HG02938 (cell line): ENCODE measurements at regions not wholly inside any gene's neighbourhood (a gene's known extent, or its start where the extent isn't known, plus 50 kb on each side); places are given as distances from the start of the nearest gene placed in this dataset.

ENCODE experiments used
- ATAC-seq: cut with Tn5 transposase; IDR thresholded peaks from one replicate; pipeline ENCODE4 v1.9.1; 2021; ENCODE audit warnings: mild to moderate bottlenecking, moderate library complexity; ENCODE audit not compliant: unreplicated experiment

DNA sequence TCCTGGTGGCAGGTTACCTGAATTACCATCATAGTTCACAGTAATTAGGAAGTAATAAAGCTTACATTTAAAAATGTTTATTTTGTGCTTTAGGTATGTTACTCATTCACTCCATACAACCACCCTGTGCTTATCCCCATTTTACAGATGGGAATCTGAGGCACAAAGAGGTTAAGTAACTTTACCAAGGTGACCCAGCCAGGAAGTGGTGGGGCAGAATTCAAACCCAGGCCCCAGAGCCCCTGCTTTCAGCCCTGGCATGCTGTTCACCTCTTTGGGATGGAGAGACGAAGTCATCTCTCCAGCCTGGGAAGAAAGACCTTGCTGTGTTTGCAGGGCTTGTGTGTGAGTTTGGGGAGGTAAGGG is 285.6 kb upstream of the TPM1 start:
- no peak for ATAC-seq

GRCh38 chr15:62757535-62757934 is 285.0 kb upstream of the TPM1 start:
- ATAC-seq, result no peak

- no peak for ATAC-seq
Observed at GRCh38 chr15:62758126-62758951, 284.2 kb upstream of the TPM1 start.

DNA sequence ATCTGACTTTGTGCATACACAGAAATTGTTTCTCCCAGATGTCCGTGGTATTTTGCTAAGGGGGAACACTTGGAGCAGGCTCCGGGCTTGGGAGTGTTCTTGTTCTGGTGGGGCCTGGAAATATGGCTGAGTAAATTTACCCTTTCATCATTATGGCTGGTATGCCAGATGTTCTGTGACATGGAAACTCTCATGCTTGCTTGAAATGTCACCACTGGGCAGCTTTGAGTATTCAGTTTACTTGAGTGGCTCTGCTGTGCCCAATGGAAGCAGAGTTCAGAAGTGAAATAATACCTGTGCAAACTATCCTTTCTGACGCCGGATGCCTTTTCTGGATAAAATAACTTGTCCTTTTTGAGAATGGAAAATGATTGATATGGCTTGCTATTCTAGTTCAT is 283.6 kb upstream of the TPM1 start:
- no peak for ATAC-seq

- no peak for ATAC-seq
Observed at GRCh38 chr15:62760538-62760937, 282.0 kb upstream of the TPM1 start.

GRCh38 chr15:62765916-62766315 is 276.6 kb upstream of the TPM1 start:
- no peak for ATAC-seq

DNA sequence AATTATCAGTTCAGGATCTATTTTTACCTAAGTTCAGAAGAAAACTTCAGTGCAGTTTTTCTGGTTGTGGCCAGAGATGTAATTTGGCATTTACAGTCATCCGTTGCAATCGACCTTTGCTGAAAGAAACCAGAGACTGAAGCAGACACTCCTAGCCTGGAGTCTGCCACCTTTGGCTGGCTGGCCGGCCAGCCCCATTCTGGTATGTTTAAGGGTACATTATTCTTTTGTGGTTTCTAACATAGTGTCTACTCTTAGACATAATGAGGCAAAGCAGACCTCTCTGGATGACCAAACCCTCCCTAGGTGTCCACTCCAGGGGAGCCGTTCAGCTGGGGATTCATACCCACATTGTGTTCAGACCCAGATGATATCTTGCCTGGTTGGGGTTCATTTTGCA is 275.9 kb upstream of the TPM1 start:
- ATAC-seq, result no peak

GRCh38 chr15:62769604-62770003 is 272.9 kb upstream of the TPM1 start:
- no peak for ATAC-seq

GRCh38 chr15:62770111-62770660 is 272.4 kb upstream of the TPM1 start:
- ATAC-seq, result no peak

GRCh38 chr15:62770752-62771151 is 271.8 kb upstream of the TPM1 start:
- ATAC-seq, result no peak

DNA sequence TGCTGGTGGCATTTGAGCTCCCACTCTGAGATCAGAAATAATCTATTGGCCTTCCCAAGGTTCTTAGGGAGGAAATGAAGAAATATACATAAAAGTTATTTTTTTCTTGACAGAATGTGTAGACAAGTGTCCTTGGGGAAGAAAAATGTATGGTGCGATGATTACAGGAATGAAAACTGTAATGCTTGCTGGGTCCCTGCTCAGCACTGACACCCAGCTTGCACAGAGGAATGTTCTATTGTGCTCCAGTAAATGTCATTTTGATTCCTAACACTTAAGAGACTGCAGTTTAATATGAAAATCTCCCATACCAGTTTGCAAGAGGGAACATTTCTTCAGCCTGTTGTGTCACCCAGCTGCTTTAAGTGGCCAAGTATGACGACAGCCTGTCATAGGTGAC is 271.3 kb upstream of the TPM1 start:
- no peak for ATAC-seq

- no peak for ATAC-seq
Observed at GRCh38 chr15:62773369-62774165, 269.0 kb upstream of the TPM1 start.

DNA sequence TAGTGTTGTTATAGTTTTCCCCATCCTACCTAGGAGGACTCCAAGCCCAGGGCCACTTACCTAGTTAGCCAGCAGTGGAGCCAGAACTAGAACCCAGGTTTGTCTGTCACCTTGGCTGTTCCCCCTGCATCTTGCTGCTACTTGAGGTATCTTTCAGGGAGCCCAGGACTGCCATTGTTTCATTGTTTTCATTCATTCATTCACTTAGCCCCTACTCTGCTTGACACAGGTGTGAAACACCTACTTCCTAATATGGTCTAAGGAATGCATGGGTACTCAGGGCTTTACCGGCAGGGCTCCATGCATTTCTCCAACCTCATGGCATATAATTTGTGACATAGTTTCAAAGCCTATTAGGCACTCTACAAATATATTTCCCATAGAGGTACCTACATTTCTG is 266.6 kb upstream of the TPM1 start:
- ATAC-seq, result no peak

GRCh38 chr15:62777671-62778070 is 264.9 kb upstream of the TPM1 start:
- no peak for ATAC-seq

DNA sequence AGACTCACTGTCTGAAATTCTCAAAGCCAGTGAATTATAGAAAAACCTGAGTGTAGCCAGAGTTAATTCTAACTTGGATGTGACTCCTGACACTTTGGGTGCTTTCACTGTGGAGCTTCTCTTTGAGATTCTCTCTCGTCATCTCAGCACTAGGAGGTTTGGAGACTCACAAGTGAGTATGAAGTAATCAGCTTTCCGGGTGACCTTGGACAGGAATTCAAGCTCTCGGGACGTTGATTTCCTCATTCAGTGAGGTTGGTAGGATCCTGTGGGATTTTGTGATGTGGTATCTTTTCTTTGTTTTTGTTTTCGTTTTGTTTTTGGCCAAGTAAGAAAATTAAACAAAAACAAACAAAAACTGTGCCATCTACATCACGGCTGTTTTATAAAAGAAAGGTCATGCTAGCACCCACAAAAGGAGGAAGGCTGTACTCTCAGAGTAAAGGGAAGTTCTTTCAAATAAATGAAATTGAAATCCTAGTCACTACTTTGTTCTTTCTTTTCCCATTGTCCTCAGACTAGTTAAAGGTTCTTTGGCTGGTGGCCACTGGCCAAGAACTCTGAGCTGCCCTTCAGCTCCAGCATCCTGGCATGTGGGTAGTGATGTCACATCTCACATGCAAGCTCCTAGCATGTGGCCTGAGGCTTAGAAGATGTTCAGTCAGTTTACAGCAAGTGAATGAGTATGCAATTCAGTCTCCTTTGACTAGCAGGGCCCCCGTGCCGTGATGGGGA is 263.3 kb upstream of the TPM1 start:
- no peak for ATAC-seq

GRCh38 chr15:62779899-62780298 is 262.6 kb upstream of the TPM1 start:
- ATAC-seq, result no peak

GRCh38 chr15:62781081-62781497 is 261.5 kb upstream of the TPM1 start:
- no peak for ATAC-seq

DNA sequence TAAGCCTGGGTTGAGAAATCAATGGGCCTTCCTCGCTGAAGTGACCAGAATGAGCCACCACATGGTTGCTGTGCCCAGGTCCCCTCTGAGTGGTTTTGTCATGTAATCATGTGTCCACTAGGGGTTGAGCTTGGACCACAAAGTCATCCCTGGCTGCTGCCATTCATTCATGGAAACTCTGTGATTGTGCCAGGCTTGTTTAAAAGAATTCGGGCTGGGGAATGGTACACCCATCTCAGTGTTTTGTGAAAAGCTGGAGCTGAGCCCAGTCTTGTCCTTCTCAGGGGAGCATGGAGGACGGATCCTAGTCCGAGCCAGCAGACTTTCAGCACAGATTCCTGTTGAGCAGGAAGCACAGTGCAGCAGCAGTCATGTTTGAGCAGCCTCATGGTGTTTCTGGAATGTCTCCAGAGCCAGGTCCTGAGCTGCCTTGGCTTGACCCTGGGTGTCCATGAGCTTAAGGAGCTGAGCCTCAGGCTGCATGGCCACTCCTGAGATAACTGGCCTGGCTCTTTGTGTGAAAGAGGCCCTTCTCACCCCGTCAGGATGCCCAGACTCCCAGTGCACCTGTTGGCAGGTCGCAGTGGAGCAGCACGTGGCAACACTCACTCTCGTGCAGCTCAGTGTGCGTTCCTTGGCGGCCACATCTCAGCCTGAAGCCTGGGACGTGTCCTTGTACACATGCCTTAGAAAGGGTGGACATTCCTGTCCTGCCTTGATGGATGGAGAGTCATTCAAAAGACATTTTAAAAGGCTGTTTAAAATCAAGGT is 260.3 kb upstream of the TPM1 start:
- ATAC-seq, result no peak

GRCh38 chr15:62782896-62783295 is 259.7 kb upstream of the TPM1 start:
- ATAC-seq, result no peak

- ATAC-seq, result no peak
Observed at GRCh38 chr15:62783303-62783957, 259.1 kb upstream of the TPM1 start.
